GM19025 (cell line): ENCODE measurements at regions not wholly inside any gene's neighbourhood (a gene's known extent, or its start where the extent isn't known, plus 50 kb on each side); places are given as distances from the start of the nearest gene placed in this dataset.

Experiments
- ATAC-seq: cut with Tn5 transposase; IDR thresholded peaks from one replicate; pipeline ENCODE4 v1.9.1; 2021; ENCODE audit warnings: mild to moderate bottlenecking, low read depth, moderate library complexity; ENCODE audit not compliant: unreplicated experiment

DNA sequence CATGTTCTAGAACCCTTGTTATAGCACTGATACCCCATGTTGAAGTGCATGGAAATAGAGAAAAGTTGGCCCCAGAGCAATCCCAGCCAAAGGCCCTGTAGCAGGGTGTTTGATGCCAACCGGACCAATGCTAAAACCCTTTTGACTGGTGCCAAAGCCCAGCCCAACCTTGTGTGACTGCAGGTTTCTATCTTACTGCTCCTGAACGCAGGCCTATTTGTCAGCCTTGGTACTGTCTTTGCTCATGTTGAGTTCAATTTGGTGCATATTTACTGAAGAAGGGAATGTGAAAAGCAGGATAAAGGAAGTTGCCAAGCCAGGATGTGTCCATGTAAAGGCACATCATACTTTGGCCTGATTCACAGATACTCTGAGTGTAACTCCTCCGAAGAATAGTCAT, 51.7 kb upstream of the NFASC start:
- ATAC-seq, result no peak

DNA sequence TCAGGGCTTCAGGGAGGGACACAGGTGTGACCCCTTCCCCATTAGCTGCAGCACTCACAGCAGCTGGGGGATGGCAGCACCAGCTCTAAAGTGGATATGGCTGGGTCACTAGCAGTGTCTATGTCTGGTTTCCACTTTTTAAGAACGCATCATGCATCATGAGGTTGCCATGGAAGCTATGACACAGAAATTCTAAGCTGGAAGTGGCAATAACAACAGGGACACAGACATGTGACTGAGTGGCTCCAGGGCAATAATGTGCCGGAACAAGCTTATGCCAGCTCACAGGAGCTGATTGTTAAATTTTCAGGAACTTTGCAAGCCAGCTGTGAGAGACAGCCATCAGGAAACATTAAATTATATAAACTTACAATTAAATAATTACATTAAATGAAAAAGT, 51.2 kb upstream of the NFASC start:
- no peak for ATAC-seq
